K562 (cell line): ENCODE measurements at regions not wholly inside any gene's neighbourhood (a gene's known extent, or its start where the extent isn't known, plus 50 kb on each side); places are given as distances from the start of the nearest gene placed in this dataset.

ENCODE experiments used
- ATAC-seq: fragments of 200-7000 bp; cut with Tn5 transposase; 3 replicates; pipeline ENCODE4 v1.9.1; 2020; ENCODE audit warnings: moderate library complexity
- BruUV-seq: library from RNA; stranded (reverse); fragments of 400-500 nt; replicated peaks from 2 replicates; lab custom pipeline; 2021; lab: Mats Ljungman, UMichigan
- CTCF ChIA-PET: fragments of 300-600 bp; formaldehyde crosslinking; extraction: SDS; loops from one replicate; lab custom pipeline; 2021; ENCODE audit warnings: low intra/inter-chr PET ratio; lab: Yijun Ruan, JAX
- POLR2A ChIA-PET: fragments of 300-600, 350-650 bp; sonication (Branson Sonifier 250); formaldehyde crosslinking; extraction: SDS; loops from one replicate; lab custom pipeline; 2021; ENCODE audit warnings: antibody characterized with exemption, inconsistent platforms; lab: Yijun Ruan, JAX
- DNase-seq, 4 experiments: peaks; one replicate each; pipeline versions ENCODE4 v3.0.0 to v3.0.0-alpha.2; 2011 to 2018; ENCODE audit warnings: low spot score in 3 of 4, mixed read lengths in 3 of 4; ENCODE audit errors: extremely low read depth in 1 of 4
- FAIRE-seq: peaks from 2 replicates; lab custom pipeline; 2011; peaks lifted over from hg19 to GRCh38; lab: Jason Lieb, UNC
- H2AFZ ChIP-seq: 2 replicates; pipeline ENCODE4 v1.6.0; 2011; ENCODE audit warnings: low read depth, low read length, control low read depth, inconsistent platforms
- H3K27ac ChIP-seq: fragments of 200-600 bp; 3 replicates; pipeline ENCODE4 v1.8.0; 2011; ENCODE audit warnings: low read depth, mild to moderate bottlenecking, control low read depth, inconsistent platforms, low read length, moderate library complexity, mixed read lengths; ENCODE audit errors: extremely low read depth
- H3K27me3 ChIP-seq, 2 experiments: fragments of 300-600 bp in 1 of 2; 2 replicates in 1 of 2; 3 replicates in 1 of 2; pipeline versions ENCODE4 v1.6.0 to v1.8.0; 2011; ENCODE audit warnings: inconsistent platforms in 2 of 2, low read length in 2 of 2, mild to moderate bottlenecking in 1 of 2, mixed read lengths in 1 of 2, moderate library complexity in 1 of 2; ENCODE audit not compliant: control insufficient read depth in 2 of 2, insufficient read depth in 2 of 2
- H3K36me3 ChIP-seq: fragments of 300-600 bp; 3 replicates; pipeline ENCODE4 v1.8.0; 2011; ENCODE audit warnings: mild to moderate bottlenecking, low read length, inconsistent platforms; ENCODE audit not compliant: control insufficient read depth, insufficient read depth
- H3K4me1 ChIP-seq, 2 experiments: fragments of 200-600 bp in 1 of 2; replicated peaks in 1 of 2; 2 replicates in 1 of 2; 3 replicates in 1 of 2; pipeline versions ENCODE4 v1.5.1 to v1.8.0; 2011; ENCODE audit warnings: inconsistent platforms in 2 of 2, low read length in 2 of 2, mild to moderate bottlenecking in 1 of 2, mixed read lengths in 1 of 2, moderate library complexity in 1 of 2; ENCODE audit not compliant: control insufficient read depth in 2 of 2, insufficient read depth in 2 of 2
- H3K4me2 ChIP-seq: 2 replicates; pipeline ENCODE4 v1.6.1; 2011; ENCODE audit warnings: low read length, control low read depth, inconsistent platforms, mixed read lengths; ENCODE audit not compliant: insufficient read depth
- H3K4me3 ChIP-seq: fragments of 200-600 bp; sonication (generic), shearing (Covaris generic); 2 replicates; pipeline ENCODE4 v1.5.1; 2016; ENCODE audit warnings: control low read depth, inconsistent platforms
- H3K79me2 ChIP-seq: fragments of 200-600 bp; 3 replicates; pipeline ENCODE4 v1.8.0; 2011; ENCODE audit warnings: low read length, inconsistent platforms; ENCODE audit not compliant: control insufficient read depth, insufficient read depth
- H3K9ac ChIP-seq, 2 experiments: 2 replicates each; pipeline versions ENCODE4 v1.6.0 to v1.6.1; 2011; ENCODE audit warnings: low read depth in 2 of 2, low read length in 2 of 2, control low read depth in 1 of 2, inconsistent platforms in 1 of 2, mild to moderate bottlenecking in 1 of 2, mixed read lengths in 1 of 2; ENCODE audit not compliant: insufficient read depth in 1 of 2
- H3K9me1 ChIP-seq: one replicate; pipeline ENCODE4 v1.6.0; 2011; ENCODE audit warnings: inconsistent platforms, mild to moderate bottlenecking, low read length, moderate library complexity; ENCODE audit not compliant: control insufficient read depth, insufficient read depth
- H3K9me3 ChIP-seq: replicated peaks from 2 replicates; pipeline ENCODE4 v1.5.1; 2011; ENCODE audit warnings: low read depth, low read length, inconsistent platforms; ENCODE audit not compliant: control insufficient read depth, insufficient read depth
- H4K20me1 ChIP-seq: replicated peaks from 2 replicates; pipeline ENCODE4 v1.6.1; 2011; ENCODE audit warnings: low read length, inconsistent platforms, mixed read lengths; ENCODE audit not compliant: control insufficient read depth, insufficient read depth
- HIVEP1 ChIP-seq: fragments of 250-450 bp; sonication (Bioruptor Pico); IDR thresholded peaks from 2 replicates; pipeline ENCODE4 v1.4.0; 2020; ENCODE audit warnings: mild to moderate bottlenecking
- HLTF ChIP-seq: fragments of 450-650 bp; IDR thresholded peaks from 2 replicates; pipeline ENCODE4 v1.6.1; 2016
- HNRNPL ChIP-seq: fragments of 200-400 bp; formaldehyde crosslinking; IDR thresholded peaks from 2 replicates; pipeline ENCODE4 v1.6.1; 2017; ENCODE audit warnings: low read depth, mild to moderate bottlenecking, low read length
- MAZ ChIP-seq, 2 experiments: fragments of 450-650 bp in 1 of 2; sonication (generic) in 1 of 2; formaldehyde crosslinking; IDR thresholded peaks in 1 of 2; conservative IDR thresholded peaks in 1 of 2; 2 replicates each; pipeline versions ENCODE4 v1.4.0 to v1.5.0; 2020; ENCODE audit warnings: mild to moderate bottlenecking in 1 of 2, missing genetic modification reagents in 1 of 2
- SMARCA4 ChIP-seq: fragments of 450-650 bp; IDR thresholded peaks from 2 replicates; pipeline ENCODE4 v1.6.1; 2016
- SMARCA5 ChIP-seq: fragments of 450-650 bp; IDR thresholded peaks from 2 replicates; pipeline ENCODE4 v1.6.1; 2016
- SOX6 ChIP-seq: fragments of 450-650 bp; IDR thresholded peaks from 2 replicates; pipeline ENCODE4 v1.6.1; 2014; ENCODE audit warnings: mild to moderate bottlenecking
- THRAP3 ChIP-seq: fragments of 450-650 bp; IDR thresholded peaks from 2 replicates; pipeline ENCODE4 v1.6.1; 2016; ENCODE audit warnings: mild to moderate bottlenecking, inconsistent platforms, borderline replicate concordance
- WGBS: fragments of 100-300 bp; shearing (Covaris generic); methylation state at CpG from one replicate; pipeline ENCODE4 v1.1.6; 2016; ENCODE audit warnings: low coverage, mixed read lengths; ENCODE audit not compliant: insufficient coverage; ENCODE audit errors: missing lambda C conversion rate; 5-methylcytosine and 5-hydroxymethylcytosine counted together
- in situ Hi-C: fragments of 300-500 bp; cut with MboI; formaldehyde crosslinking; loops from 4 replicates; pipeline ENCODE4 v1.15.0; 2018; ENCODE audit warnings: inconsistent platforms, mixed read lengths
- intact Hi-C: fragments of 100-400 bp; cut with micrococcal nuclease; formaldehyde crosslinking; loops from 2 replicates; pipeline ENCODE4 v1.14.2; 2022
- TF ChIP-seq, protein P1 (sequence below): fragments of 450-650 bp; IDR thresholded peaks from 2 replicates; pipeline ENCODE4 v1.6.1; 2014; ENCODE audit warnings: low read depth, mild to moderate bottlenecking, moderate library complexity, borderline replicate concordance
- TF ChIP-seq, protein P2 (sequence below): fragments of 450-650 bp; conservative IDR thresholded peaks from 2 replicates; pipeline ENCODE4 v1.6.1; 2016; ENCODE audit warnings: missing genetic modification characterization, low read depth, mild to moderate bottlenecking, control low read depth, missing compliant biosample characterization

DNA sequence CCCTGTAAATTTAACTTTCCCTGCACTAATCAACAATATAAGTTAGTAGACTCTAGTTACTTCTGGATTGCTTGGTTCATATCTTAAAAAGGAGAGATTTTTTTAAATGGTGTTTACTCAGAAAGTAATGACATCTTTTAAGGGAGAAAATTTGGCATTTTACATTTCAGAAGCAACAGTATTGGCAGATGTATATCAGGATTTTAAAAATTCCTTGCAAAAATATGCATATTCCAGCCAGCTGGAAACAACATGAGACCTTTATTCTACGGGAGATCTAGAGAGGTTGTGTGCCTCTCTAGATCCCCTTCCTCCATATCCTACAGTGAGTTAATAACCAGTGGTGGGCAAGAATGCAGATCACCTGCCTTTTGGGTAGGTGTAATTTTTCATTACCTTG lies 848.2 kb downstream of the USP25 start:
- no peak for TF ChIP-seq MAZ (CRISPR knock-in tag; conservative IDR thresholded peaks at IDR 0.05 in 1 of 2, IDR thresholded peaks at IDR 0.05 in 1 of 2)
- TF ChIP-seq, protein P1, sequence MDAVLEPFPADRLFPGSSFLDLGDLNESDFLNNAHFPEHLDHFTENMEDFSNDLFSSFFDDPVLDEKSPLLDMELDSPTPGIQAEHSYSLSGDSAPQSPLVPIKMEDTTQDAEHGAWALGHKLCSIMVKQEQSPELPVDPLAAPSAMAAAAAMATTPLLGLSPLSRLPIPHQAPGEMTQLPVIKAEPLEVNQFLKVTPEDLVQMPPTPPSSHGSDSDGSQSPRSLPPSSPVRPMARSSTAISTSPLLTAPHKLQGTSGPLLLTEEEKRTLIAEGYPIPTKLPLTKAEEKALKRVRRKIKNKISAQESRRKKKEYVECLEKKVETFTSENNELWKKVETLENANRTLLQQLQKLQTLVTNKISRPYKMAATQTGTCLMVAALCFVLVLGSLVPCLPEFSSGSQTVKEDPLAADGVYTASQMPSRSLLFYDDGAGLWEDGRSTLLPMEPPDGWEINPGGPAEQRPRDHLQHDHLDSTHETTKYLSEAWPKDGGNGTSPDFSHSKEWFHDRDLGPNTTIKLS = no peak
- TF ChIP-seq HLTF = no peak
- no peak for TF ChIP-seq SMARCA4
- Histone ChIP-seq H2AFZ (no peak overlapping the region), H3K36me3 (no peaks in the 10 kb centered on the region), H3K4me2 (no peak overlapping the region), H3K4me1 (no peaks in the 10 kb centered on the region), H3K9me3 (no peaks in the 10 kb centered on the region), H3K9ac (no peak overlapping the region), H3K9me1 (no peaks in the 10 kb centered on the region), H3K27me3 (no peaks in the 10 kb centered on the region), H4K20me1 (no peaks in the 10 kb centered on the region), H3K4me3 (no peak overlapping the region), H3K79me2 (no peaks in the 10 kb centered on the region), H3K27ac (no peak overlapping the region)
- in situ Hi-C loops (no loop called here), intact Hi-C loops (no loop called here)
- DNase-seq (no peak), FAIRE-seq (no peak), ATAC-seq (no peak)
- no TSS peak for BruUV-seq
- WGBS = 0% methylated on average over 1 of the region's 1 CpG
- ChIA-PET POLR2A (no interaction called here), CTCF (no interaction called here)

DNA sequence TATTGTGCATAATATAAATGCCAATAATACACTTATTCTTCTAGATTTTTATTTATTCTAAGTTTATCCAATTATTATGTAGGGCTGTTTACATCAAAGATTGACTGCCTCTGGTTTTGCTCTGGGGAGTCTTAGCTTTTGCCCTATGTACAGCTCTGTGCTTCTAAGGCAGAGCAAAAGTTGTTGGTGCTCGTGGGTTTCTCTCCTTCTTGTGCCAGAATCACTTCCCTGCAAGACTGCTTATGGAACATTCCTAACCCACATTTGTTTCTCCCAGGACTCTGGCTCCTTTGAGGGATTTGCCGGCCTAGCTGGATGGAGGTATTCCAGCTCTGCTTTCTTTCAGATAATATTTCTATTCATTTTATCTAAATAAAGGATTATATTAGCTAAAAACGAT lies 849.1 kb downstream of the USP25 start:
- H3K9ac ChIP-seq = no peak overlapping the region
- H3K27ac ChIP-seq = no peak overlapping the region
- CTCF ChIA-PET = no interaction called here
- no peaks in the 10 kb centered on the region for H4K20me1 ChIP-seq
- no TSS peak for BruUV-seq
- H3K4me3 ChIP-seq = no peak overlapping the region
- no peak overlapping the region for H3K4me2 ChIP-seq
- in situ Hi-C loops = no loop called here
- H3K27me3 ChIP-seq = no peaks in the 10 kb centered on the region
- POLR2A ChIA-PET = no interaction called here
- H2AFZ ChIP-seq = no peak overlapping the region
- WGBS = 0% methylated on average over 3 of the region's 3 CpGs
- no peak for TF ChIP-seq SMARCA5
- no peak for TF ChIP-seq HIVEP1 (CRISPR knock-in tag)
- TF ChIP-seq SOX6 = no peak
- no peak for TF ChIP-seq HNRNPL
- TF ChIP-seq THRAP3 = no peak
- TF ChIP-seq, protein P2, sequence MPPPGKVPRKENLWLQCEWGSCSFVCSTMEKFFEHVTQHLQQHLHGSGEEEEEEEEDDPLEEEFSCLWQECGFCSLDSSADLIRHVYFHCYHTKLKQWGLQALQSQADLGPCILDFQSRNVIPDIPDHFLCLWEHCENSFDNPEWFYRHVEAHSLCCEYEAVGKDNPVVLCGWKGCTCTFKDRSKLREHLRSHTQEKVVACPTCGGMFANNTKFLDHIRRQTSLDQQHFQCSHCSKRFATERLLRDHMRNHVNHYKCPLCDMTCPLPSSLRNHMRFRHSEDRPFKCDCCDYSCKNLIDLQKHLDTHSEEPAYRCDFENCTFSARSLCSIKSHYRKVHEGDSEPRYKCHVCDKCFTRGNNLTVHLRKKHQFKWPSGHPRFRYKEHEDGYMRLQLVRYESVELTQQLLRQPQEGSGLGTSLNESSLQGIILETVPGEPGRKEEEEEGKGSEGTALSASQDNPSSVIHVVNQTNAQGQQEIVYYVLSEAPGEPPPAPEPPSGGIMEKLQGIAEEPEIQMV = no peak
- TF ChIP-seq, all 486 proteins: peak for 0
- intact Hi-C loops = no loop called here
- Histone ChIP-seq H3K36me3 (no peaks in the 10 kb centered on the region), H3K79me2 (no peaks in the 10 kb centered on the region), H3K9me3 (no peaks in the 10 kb centered on the region; the same call in 1 of the 2 replicates), H3K4me1 (no peaks in the 10 kb centered on the region), H3K9me1 (no peaks in the 10 kb centered on the region)
- no peak for FAIRE-seq
- no peak for DNase-seq
- ATAC-seq = no peak
